Gastroesophageal sphincter (tissue), 4 donors: ENCODE measurements at regions not wholly inside any gene's neighbourhood (a gene's known extent, or its start where the extent isn't known, plus 50 kb on each side); places are given as distances from the start of the nearest gene placed in this dataset.

Experiments
- ATAC-seq: fragments of 150-250 bp; one replicate; pipeline ENCODE4 v1.9.1; 2016; ENCODE audit warnings: mild to moderate bottlenecking, moderate library complexity
- H3K27ac ChIP-seq, 4 donors: fragments of 200-600 bp; sonication (generic) in 3 of 4; 1 replicate in 3 of 4; 2 replicates in 1 of 4; pipeline ENCODE4 v1.5.1; 2016 to 2019
- H3K27me3 ChIP-seq: fragments of 200-600 bp; sonication (generic); one replicate; pipeline ENCODE4 v1.5.1; 2019
- H3K36me3 ChIP-seq, 2 donors: fragments of 200-600 bp; sonication (generic); one replicate each; pipeline ENCODE4 v1.5.1; 2019; ENCODE audit warnings: control low read depth in 1 of 2
- H3K4me1 ChIP-seq, 3 donors: fragments of 200-600 bp; sonication (generic); 1 replicate in 2 of 3; 2 replicates in 1 of 3; pipeline ENCODE4 v1.5.1; 2016 to 2019; ENCODE audit warnings: control low read depth in 2 of 3
- H3K4me3 ChIP-seq, 2 donors: fragments of 200-600 bp; sonication (generic); one replicate each; pipeline ENCODE4 v1.5.1; 2019; ENCODE audit warnings: mild to moderate bottlenecking in 1 of 2, moderate library complexity in 1 of 2
- H3K9me3 ChIP-seq, 3 donors: fragments of 200-600 bp; sonication (generic); one replicate each; pipeline ENCODE4 v1.5.1; 2017 to 2019; ENCODE audit warnings: control low read depth in 2 of 3
- CTCF ChIP-seq, 4 experiments: fragments of 200-600 bp in 2 of 4; fragments of 450-650 bp in 2 of 4; sonication (generic) in 1 of 4; IDR thresholded peaks; one replicate each; pipeline ENCODE4 v1.5.1; 2017 to 2019; ENCODE audit warnings: antibody characterized with exemption in 4 of 4, mild to moderate bottlenecking in 2 of 4, moderate library complexity in 2 of 4
- EP300 ChIP-seq: sonication (generic); formaldehyde crosslinking; IDR thresholded peaks from one replicate; pipeline ENCODE4 v1.6.1; 2017; ENCODE audit warnings: antibody characterized with exemption, mild to moderate bottlenecking
- POLR2A ChIP-seq, 2 donors: fragments of 450-650 bp; IDR thresholded peaks; one replicate each; pipeline ENCODE4 v1.6.1; 2017; ENCODE audit warnings: antibody characterized with exemption in 2 of 2, mild to moderate bottlenecking in 2 of 2, moderate library complexity in 1 of 2
- POLR2AphosphoS5 ChIP-seq: sonication (generic); formaldehyde crosslinking; IDR thresholded peaks from one replicate; pipeline ENCODE4 v1.6.1; 2017; ENCODE audit warnings: antibody characterized with exemption
- WGBS, 2 donors: methylation state at CpG; one replicate each; pipeline ENCODE4 v1.1.5; 2018; ENCODE audit warnings: low coverage in 1 of 2; 5-methylcytosine and 5-hydroxymethylcytosine counted together

- TF ChIP-seq POLR2A (IDR thresholded peaks at IDR 0.05) (no peak), POLR2AphosphoS5 (no peak), EP300 (no peak), CTCF (IDR thresholded peaks at IDR 0.05) (no peak)
- Histone ChIP-seq H3K27ac (no peak overlapping the region), H3K36me3 (no peaks in the 10 kb centered on the region), H3K4me1 (no peaks in the 10 kb centered on the region), H3K27me3 (no peaks in the 10 kb centered on the region), H3K4me3 (no peak overlapping the region), H3K9me3 (peaks cover 0 to 13% (median 0%) of the 10 kb centered on the region in 3 donors)
- ATAC-seq: no peak
- WGBS, 2 donors: 78 to 80% methylated on average over 1 to 3 of the region's 3 CpGs
Observed at GRCh38 chr2:162964513-162964912, 125.9 kb upstream of the KCNH7 start.

- no peak overlapping the region for H3K4me3 ChIP-seq
- no peaks in the 10 kb centered on the region for H3K27me3 ChIP-seq
- no peak for ATAC-seq
- TF ChIP-seq CTCF (IDR thresholded peaks at IDR 0.05): no peak
- no peak for TF ChIP-seq POLR2A (IDR thresholded peaks at IDR 0.05)
- TF ChIP-seq POLR2AphosphoS5: no peak
- TF ChIP-seq EP300: no peak
- no peak overlapping the region for H3K27ac ChIP-seq
- H3K9me3 ChIP-seq: peaks cover 0 to 13% (median 0%) of the 10 kb centered on the region in 3 donors
- H3K4me1 ChIP-seq: no peaks in the 10 kb centered on the region
- no peaks in the 10 kb centered on the region for H3K36me3 ChIP-seq
Observed at GRCh38 chr2:162963156-162963555, 124.6 kb upstream of the KCNH7 start.

- no peak for TF ChIP-seq POLR2AphosphoS5
- no peak for TF ChIP-seq POLR2A (IDR thresholded peaks at IDR 0.05)
- TF ChIP-seq CTCF (IDR thresholded peaks at IDR 0.05): no peak
- TF ChIP-seq EP300: no peak
- Histone ChIP-seq H3K27me3 (no peaks in the 10 kb centered on the region), H3K9me3 (peaks cover 0 to 49% (median 0%) of the 10 kb centered on the region in 3 donors), H3K4me3 (no peak overlapping the region), H3K36me3 (no peaks in the 10 kb centered on the region), H3K27ac (no peak overlapping the region), H3K4me1 (no peaks in the 10 kb centered on the region)
- WGBS, 2 donors: 78 to 95% methylated on average over 2 of the region's 2 CpGs
- ATAC-seq: no peak
Observed at GRCh38 chr2:162945785-162946184, 107.2 kb upstream of the KCNH7 start.

GRCh38 chr2:162938387-162938786 is 99.8 kb upstream of the KCNH7 start:
- H3K27me3 ChIP-seq: no peaks in the 10 kb centered on the region
- TF ChIP-seq POLR2AphosphoS5 (no peak), CTCF (IDR thresholded peaks at IDR 0.05) (no peak), POLR2A (IDR thresholded peaks at IDR 0.05) (no peak), EP300 (no peak)
- H3K27ac ChIP-seq: no peak overlapping the region
- no peak overlapping the region for H3K4me3 ChIP-seq
- H3K9me3 ChIP-seq: peaks cover 0 to 34% (median 0%) of the 10 kb centered on the region in 3 donors
- no peaks in the 10 kb centered on the region for H3K4me1 ChIP-seq
- no peak for ATAC-seq
- no peaks in the 10 kb centered on the region for H3K36me3 ChIP-seq
- WGBS, 2 donors: 87 to 95% methylated on average over 4 to 9 of the region's 13 CpGs

- Histone ChIP-seq H3K4me3 (no peak overlapping the region), H3K4me1 (no peaks in the 10 kb centered on the region), H3K27me3 (no peaks in the 10 kb centered on the region), H3K36me3 (no peaks in the 10 kb centered on the region), H3K9me3 (peaks cover 0 to 16% (median 0%) of the 10 kb centered on the region in 3 donors), H3K27ac (no peak overlapping the region)
- TF ChIP-seq POLR2AphosphoS5 (no peak), POLR2A (IDR thresholded peaks at IDR 0.05) (no peak), EP300 (no peak), CTCF (IDR thresholded peaks at IDR 0.05) (no peak)
- ATAC-seq: no peak
Observed at GRCh38 chr2:162934191-162934590, 95.6 kb upstream of the KCNH7 start.
